ENCODE measurements at regions not wholly inside any gene's neighbourhood (a gene's known extent, or its start where the extent isn't known, plus 50 kb on each side); places are given as distances from the start of the nearest gene placed in this dataset.
A peak's percentile ranks its signal among the peaks of the same experiment; 100 is the strongest.

- intact Hi-C loops (cut with DNase I) = no loop called here
- ATAC-seq (ENCODE audit: poor library complexity) = no peak
- no peak for DNase-seq
Measured at GRCh38 chr4:22986262-22986661, 293.5 kb downstream of the GBA3 start.

- no peak for DNase-seq
- intact Hi-C loops (cut with DNase I) = no loop called here
- ATAC-seq (ENCODE audit: poor library complexity) = no peak
Measured at GRCh38 chr4:22984390-22984789, 291.7 kb downstream of the GBA3 start.

GRCh38 chr4:22978656-22979055 lies 285.9 kb downstream of the GBA3 start:
- intact Hi-C loops (cut with DNase I) = no loop called here
- DNase-seq = no peak
- ATAC-seq (ENCODE audit: poor library complexity) = no peak

- no peak for DNase-seq
- intact Hi-C loops (cut with DNase I) = no loop called here
- ATAC-seq (ENCODE audit: poor library complexity) = no peak
Measured at GRCh38 chr4:22970665-22971064, 277.9 kb downstream of the GBA3 start.

GRCh38 chr4:22969287-22969896 lies 276.7 kb downstream of the GBA3 start:
- intact Hi-C loops (cut with DNase I) = no loop called here

GRCh38 chr4:22962295-22962694 lies 269.6 kb downstream of the GBA3 start:
- intact Hi-C loops (cut with DNase I) = no loop called here
- DNase-seq = no peak
- no peak for ATAC-seq (ENCODE audit: poor library complexity)

More at GRCh38 chr4:22969287-22969896, 276.7 kb downstream of the GBA3 start:
- no peak for ATAC-seq (ENCODE audit: poor library complexity)
- no peak for DNase-seq

- no peak for ATAC-seq (ENCODE audit: poor library complexity)
- no peak for DNase-seq
- intact Hi-C loops (cut with DNase I) = no loop called here
Measured at GRCh38 chr4:22959483-22959882, 266.7 kb downstream of the GBA3 start.

- no peak for ATAC-seq (ENCODE audit: poor library complexity)
- no peak for DNase-seq
- intact Hi-C loops (cut with DNase I) = no loop called here
Measured at GRCh38 chr4:22957774-22958309, 265.1 kb downstream of the GBA3 start.

- DNase-seq = no peak
- intact Hi-C loops (cut with DNase I) = no loop called here
- no peak for ATAC-seq (ENCODE audit: poor library complexity)
Measured at GRCh38 chr4:22949161-22949855, 256.6 kb downstream of the GBA3 start.

GRCh38 chr4:22947851-22948250 lies 255.1 kb downstream of the GBA3 start:
- ATAC-seq (ENCODE audit: poor library complexity) (no peak), DNase-seq (no peak)
- intact Hi-C loops (cut with DNase I) = no loop called here

GRCh38 chr4:22942920-22943559 lies 250.3 kb downstream of the GBA3 start:
- ATAC-seq (ENCODE audit: poor library complexity) = no peak
- intact Hi-C loops (cut with DNase I) = no loop called here
- DNase-seq = no peak

- ATAC-seq (ENCODE audit: poor library complexity) = no peak
- DNase-seq = no peak
- intact Hi-C loops (cut with DNase I) = no loop called here
Measured at GRCh38 chr4:22941688-22942375, 249.1 kb downstream of the GBA3 start.

GRCh38 chr4:22932326-22932725 lies 239.6 kb downstream of the GBA3 start:
- intact Hi-C loops (cut with DNase I) = no loop called here
- ATAC-seq (ENCODE audit: poor library complexity) (no peak), DNase-seq (peak; percentile 26)

- DNase-seq (no peak), ATAC-seq (ENCODE audit: poor library complexity) (no peak)
- intact Hi-C loops (cut with DNase I) = no loop called here
Measured at GRCh38 chr4:22922426-22922825, 229.7 kb downstream of the GBA3 start.

- DNase-seq (no peak), ATAC-seq (ENCODE audit: poor library complexity) (no peak)
- intact Hi-C loops (cut with DNase I) = no loop called here
Measured at GRCh38 chr4:22921936-22922335, 229.2 kb downstream of the GBA3 start.

- intact Hi-C loops (cut with DNase I) = no loop called here
- no peak for ATAC-seq (ENCODE audit: poor library complexity)
Measured at GRCh38 chr4:22911285-22911684, 218.5 kb downstream of the GBA3 start.

GRCh38 chr4:22910200-22910599 lies 217.5 kb downstream of the GBA3 start:
- DNase-seq (no peak), ATAC-seq (ENCODE audit: poor library complexity) (no peak)
- intact Hi-C loops (cut with DNase I) = no loop called here

More at GRCh38 chr4:22911285-22911684, 218.5 kb downstream of the GBA3 start:
- no peak for DNase-seq

- no peak for DNase-seq
- no peak for ATAC-seq (ENCODE audit: poor library complexity)
- intact Hi-C loops (cut with DNase I) = no loop called here
Measured at GRCh38 chr4:22906045-22906444, 213.3 kb downstream of the GBA3 start.

- ATAC-seq (ENCODE audit: poor library complexity) = no peak
- intact Hi-C loops (cut with DNase I) = no loop called here
Measured at GRCh38 chr4:22903913-22904312, 211.2 kb downstream of the GBA3 start.

More at GRCh38 chr4:22903913-22904312, 211.2 kb downstream of the GBA3 start:
- no peak for DNase-seq

Data from Right ventricle myocardium superior (tissue), 1 donor.